Stimulated activated CD4-positive, alpha-beta T cell treated with anti-CD3 and anti-CD28 coated beads, Interleukin-4, amount 100 ng/mL, for 1 hour (primary cell): ENCODE measurements at regions not wholly inside any gene's neighbourhood (a gene's known extent, or its start where the extent isn't known, plus 50 kb on each side); places are given as distances from the start of the nearest gene placed in this dataset.

Source experiments
- DNase-seq: peaks from one replicate; pipeline ENCODE4 v3.0.0-alpha.2; 2020

GRCh38 chr13:91141543-91142061 lies 205.9 kb upstream of the MIR17HG start:
- no peak for DNase-seq

DNA sequence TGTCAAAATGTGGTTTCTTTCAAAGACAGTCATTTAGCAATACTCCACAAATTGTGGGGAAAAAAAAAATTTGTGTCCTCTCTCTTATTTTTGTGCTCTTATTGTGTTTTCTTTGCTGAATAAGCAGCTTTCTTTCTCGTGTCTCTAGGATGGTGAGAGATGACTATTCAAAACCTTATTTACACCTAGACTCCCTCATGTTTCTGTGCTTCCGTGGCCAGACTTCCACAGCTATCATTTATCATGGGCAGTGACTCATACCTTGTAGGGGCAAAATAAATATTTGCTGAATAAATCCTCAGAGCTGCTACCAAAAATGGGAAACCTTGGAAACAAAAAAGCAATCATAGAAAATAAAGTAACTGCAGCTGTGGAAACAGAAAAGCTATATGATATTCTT lies 204.9 kb upstream of the MIR17HG start:
- DNase-seq, result no peak

DNA sequence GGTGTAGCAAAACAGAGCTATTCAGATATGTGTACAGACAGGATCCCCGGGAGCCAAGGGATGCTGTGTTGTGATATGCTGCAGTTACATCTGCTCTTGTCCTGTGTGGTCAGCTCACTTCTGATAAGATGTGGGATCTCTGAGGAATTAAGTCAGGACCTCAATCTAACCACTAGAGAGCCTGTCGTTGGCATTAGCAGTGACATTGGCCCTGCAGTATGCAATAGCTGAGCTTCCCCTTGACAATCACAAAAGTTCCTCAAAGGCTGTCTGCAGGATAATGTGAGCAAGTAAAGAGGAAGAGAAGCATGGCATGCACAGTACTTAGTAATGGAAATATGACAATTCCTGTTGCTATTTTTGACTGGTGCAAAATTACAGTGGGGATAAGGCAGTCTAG lies 203.4 kb upstream of the MIR17HG start:
- no peak for DNase-seq

DNA sequence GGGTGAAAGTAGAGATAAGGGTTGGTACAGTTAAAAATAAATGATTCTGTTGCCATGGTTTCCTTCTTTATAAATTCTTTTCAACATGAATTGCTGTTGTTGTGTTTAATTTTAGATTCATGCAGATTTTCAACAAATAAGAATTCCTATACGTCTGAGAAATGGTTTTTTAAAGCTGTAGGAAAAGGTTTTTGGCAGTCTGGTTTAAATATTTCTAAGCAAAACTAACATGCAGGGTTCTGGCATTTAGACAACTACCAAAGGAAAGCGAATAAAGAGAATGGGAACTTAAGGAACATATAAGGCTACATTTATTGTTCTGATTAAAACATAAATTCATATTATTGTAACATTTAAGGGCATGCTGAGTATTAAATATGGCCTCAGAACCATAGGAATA lies 203.0 kb upstream of the MIR17HG start:
- no peak for DNase-seq

GRCh38 chr13:91145571-91146205 lies 201.8 kb upstream of the MIR17HG start:
- no peak for DNase-seq

DNA sequence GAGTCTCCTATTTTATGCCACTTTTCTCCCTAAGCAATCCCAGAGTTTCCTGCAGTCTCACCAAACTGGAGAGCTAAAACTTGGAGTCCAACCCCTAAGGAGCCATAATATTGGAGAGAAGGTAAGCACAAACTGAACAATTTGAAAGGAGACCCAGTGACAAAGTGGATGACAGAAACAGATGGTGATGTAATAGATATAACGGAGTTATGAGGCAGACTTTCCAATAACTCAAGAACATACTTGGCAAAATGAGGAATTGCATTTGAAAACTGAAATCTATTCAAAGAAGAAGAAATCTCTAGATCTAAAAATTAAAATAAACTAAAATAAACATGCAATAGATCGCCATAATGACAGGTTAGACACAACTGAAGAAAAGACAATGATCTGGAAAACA lies 200.9 kb upstream of the MIR17HG start:
- DNase-seq, result no peak

DNA sequence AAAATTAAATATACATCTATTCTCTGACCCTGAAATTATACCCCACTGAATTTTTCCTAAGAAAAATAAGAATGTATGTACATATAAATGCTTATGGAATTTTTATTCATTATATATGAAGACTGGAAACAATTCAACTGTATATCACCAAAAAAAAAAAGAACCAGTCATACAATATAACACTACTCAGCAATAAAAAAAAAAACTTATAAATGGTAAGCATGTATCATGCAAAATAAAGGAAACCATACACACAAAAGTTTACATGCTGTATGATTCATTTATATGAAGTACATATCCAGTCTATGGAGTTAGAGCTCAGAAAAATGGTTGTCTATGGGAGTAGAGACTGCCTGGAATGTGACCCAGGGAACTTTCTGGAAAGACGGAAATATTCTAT lies 199.4 kb upstream of the MIR17HG start:
- no peak for DNase-seq

- no peak for DNase-seq
These were observed 195.6 kb upstream of the MIR17HG start for GRCh38 chr13:91151921-91152320.

- DNase-seq, result no peak
These were observed 194.1 kb upstream of the MIR17HG start for GRCh38 chr13:91153372-91153771.

DNA sequence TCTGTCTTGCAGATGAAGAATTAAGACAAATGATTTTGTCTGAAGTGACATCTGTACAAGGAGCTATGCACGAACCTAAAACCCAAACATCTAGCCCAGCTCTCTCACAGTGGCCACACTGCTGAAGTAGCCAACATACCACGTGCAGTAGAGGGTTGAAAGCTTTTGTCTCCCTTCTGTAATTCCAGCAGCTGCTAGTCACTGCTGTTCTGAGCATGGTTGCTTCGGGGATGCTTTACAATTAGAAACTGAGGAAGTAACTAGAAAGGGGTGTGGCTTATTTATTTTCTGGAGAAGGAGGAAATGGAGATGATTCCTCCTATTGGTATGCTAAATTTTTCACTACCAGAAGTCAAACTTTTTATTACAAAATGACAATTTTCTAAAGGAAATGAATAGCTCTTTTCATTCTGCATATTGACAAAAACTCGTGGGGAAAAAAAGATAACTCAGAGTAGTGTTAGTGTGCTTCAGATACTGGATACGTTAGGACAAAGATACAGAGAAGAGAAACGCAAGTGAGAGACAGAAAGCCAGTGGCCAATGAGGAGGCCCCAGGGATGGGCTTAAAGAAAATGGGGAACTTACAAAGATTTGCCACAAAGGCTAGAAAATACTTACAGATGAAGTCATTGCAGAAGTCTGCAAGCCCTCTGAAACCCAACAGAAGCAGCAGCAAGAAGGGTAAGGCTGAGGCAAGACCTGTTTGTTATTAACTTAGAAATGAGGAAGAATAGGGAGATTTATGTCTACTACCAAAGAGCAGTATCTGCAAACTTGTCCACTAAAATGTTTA lies 192.7 kb upstream of the MIR17HG start:
- DNase-seq, result no peak

DNA sequence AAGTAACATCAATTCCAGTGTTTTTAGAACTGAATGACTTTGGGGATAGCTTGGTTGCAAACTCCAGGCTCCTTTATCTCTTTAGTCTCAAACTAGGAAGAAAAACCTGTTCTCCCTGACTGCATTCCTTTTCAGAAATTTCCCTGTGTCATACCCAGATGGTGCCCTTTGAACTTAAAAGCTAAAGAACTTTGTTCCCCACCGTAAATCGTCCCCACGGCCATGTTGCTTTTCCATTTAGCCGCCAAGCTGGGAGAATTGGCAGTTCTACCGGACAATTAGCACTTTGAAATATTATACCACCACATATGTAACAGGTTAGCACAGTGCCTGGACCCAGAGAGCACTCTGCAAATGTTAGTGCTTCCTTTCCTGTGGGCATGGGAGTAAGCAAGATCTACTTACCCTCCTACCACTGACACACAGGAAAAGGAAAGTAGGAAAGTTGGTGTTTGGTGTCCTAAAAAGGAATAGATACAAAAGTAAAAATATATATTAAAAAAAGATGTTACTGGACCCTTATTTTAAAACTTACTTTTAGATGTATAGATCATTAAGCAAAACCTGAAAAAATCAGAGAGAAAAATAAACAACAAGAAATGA lies 191.9 kb upstream of the MIR17HG start:
- no peak for DNase-seq

DNA sequence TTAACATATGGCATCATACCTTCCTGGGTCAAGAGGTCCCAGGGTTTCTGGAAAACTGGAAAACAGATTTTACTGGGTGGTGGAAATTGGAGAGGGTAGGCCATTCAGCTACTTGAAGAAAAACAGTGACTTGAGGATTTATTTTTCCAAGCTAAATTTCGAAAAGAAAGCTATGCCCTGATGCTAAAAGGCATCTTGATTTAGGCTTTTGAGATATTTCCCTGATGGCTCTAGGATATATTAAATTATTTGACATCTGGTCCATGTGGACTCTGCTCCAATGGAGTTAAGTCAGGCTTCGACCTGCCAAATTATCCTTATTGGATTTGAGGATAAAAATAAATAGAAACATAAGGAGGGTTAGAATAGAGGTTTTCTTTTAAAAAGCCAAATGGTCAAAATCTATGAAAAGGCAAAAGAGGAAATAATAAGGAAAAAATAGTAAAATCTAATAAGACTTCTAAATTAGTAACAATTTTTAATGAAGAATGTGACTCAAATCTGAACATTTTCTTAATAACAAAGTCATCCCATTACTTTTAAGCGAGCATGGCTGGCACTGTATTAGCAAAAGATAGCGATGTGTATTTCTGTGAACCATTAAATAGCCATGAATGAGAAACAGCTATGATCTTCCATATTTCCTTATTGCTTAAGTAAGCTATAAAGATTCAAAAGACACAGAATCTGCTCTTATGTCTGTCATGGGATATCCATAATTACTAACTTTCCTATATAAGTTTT lies 190.0 kb upstream of the MIR17HG start:
- DNase-seq, result no peak

DNA sequence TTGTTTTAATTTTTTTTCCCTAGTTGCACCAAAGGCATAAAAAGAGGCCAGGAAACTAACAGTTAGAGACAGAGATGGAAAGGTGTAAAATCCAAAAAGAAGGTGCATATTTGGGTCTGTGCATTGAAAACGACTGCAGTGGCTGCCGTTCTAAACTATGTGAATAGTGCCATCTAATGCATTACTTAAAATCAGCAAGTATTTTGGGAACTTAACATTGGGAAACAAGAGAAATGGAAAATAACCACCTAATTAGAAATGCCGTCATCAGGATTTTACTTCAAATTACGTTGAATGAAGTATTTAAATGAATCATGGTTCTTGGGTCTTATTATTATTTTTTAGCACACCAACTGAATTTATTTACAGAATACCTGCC lies 189.5 kb upstream of the MIR17HG start:
- no peak for DNase-seq

GRCh38 chr13:91162180-91162579 lies 185.3 kb upstream of the MIR17HG start:
- DNase-seq, result no peak

DNA sequence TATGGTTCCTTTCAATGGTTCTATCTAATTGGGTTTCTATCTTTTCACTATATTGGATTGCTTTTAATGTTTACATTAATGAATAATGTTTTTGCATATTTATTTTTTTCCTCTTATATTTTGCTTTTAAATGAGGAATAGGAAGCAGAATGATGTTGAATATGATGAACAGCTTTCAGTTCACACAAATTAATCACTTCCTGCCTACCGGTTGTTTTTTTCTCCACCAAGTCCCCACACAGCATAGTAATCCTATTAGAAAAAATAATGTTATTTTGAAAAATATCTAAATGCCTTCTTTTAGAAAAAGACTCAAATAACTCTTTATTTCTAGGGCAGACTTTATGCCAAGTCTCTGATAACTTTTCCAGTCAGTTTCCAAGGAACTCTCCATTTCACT lies 184.9 kb upstream of the MIR17HG start:
- no peak for DNase-seq

DNA sequence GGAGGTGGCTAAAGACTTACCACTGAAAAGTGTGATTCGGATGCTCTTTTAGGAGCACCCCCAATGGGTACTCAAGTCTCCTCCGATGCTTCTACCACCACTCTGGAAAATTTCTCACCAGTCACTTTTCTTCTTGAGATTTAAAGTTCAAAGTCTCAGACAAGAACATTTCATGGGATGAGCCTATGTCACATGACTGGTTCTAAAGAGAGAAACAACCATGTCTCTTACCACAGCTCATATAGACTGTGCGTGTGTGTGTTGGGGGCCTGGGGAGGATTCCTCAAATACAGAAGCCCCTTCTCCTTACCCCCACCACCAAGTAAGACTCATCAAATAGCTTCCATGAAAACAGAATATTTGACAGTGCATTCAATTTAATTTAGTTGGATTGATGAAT lies 181.7 kb upstream of the MIR17HG start:
- no peak for DNase-seq

- no peak for DNase-seq
These were observed 180.6 kb upstream of the MIR17HG start for GRCh38 chr13:91166714-91167511.

GRCh38 chr13:91167706-91168385 lies 179.6 kb upstream of the MIR17HG start:
- DNase-seq, result no peak

- DNase-seq, result no peak
These were observed 179.1 kb upstream of the MIR17HG start for GRCh38 chr13:91168386-91168711.

DNA sequence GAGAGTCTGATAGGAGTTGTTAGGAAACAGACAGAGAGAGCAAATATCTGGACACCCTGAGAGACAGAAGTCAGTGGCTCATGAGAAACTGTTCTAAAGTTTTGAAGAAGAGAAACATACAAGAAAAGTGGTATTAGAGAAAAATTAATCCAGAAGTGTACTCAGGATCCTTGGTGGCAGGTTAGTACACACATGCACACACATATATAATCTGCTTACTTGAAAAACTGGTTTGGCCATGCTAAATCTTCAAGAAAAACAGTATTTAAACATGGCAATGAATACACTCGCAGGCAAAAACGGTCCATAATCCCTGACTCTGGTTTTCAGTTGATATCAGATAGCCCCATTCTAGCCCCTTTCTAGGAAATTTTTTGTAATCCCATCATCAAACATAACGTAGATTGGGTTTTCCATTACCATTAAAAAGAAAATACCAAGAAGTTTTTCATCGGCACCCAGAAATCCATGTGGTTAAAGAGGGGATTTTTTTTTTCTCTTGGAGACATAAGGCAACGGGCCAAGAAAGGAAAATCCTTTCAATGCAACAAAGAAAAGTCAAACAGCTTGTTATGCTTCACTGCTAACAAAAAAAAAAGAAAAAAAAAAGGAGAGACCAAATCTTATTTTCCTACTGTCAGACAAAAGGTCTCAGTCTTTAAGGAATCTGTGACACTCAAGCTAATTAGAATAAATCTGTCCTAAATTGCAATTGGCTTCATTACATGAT lies 178.0 kb upstream of the MIR17HG start:
- no peak for DNase-seq

GRCh38 chr13:91172160-91172559 lies 175.3 kb upstream of the MIR17HG start:
- DNase-seq, result no peak
